ENCODE measurements at regions not wholly inside any gene's neighbourhood (a gene's known extent, or its start where the extent isn't known, plus 50 kb on each side); places are given as distances from the start of the nearest gene placed in this dataset.

- Histone ChIP-seq H4K91ac (ENCODE audit: low read depth, low read length) (no peak overlapping the region), H3K79me2 (ENCODE audit: control insufficient read depth, insufficient read depth, low read length, poor library complexity) (no peaks in the 10 kb centered on the region), H4K8ac (ENCODE audit: low read depth, low read length) (no peak overlapping the region), H3K9ac (ENCODE audit: low read length) (no peak overlapping the region), H3K14ac (ENCODE audit: low read length) (no peak overlapping the region), H2BK12ac (ENCODE audit: low read length) (no peak overlapping the region), H2AFZ (ENCODE audit: insufficient read depth, low read length, poor library complexity) (no peak overlapping the region), H3K4ac (ENCODE audit: low read depth, low read length) (no peak overlapping the region), H3K23ac (ENCODE audit: low read length) (no peak overlapping the region), H2BK5ac (ENCODE audit: low read depth, low read length, poor library complexity) (no peak overlapping the region), H3K4me2 (ENCODE audit: low read length) (no peak overlapping the region), H2AK5ac (ENCODE audit: low read length) (no peak overlapping the region), H3K27me3 (ENCODE audit: insufficient read depth, low read length) (no peaks in the 10 kb centered on the region), H3K18ac (ENCODE audit: low read length) (no peak overlapping the region), H3K4me1 (ENCODE audit: control insufficient read depth in 1 of 2, insufficient read depth in 2 of 2, low read length in 2 of 2) (no peaks in the 10 kb centered on the region), H3K36me3 (ENCODE audit: control insufficient read depth in 1 of 2, insufficient read depth in 2 of 2, low read length in 2 of 2) (no peaks in the 10 kb centered on the region), H2BK120ac (ENCODE audit: insufficient read depth, low read length, poor library complexity) (no peak overlapping the region), H3K79me1 (ENCODE audit: low read length) (no peaks in the 10 kb centered on the region), H4K12ac (ENCODE audit: low read depth, low read length) (no peak overlapping the region), H3K4me3 (ENCODE audit: low read depth, low read length) (no peak overlapping the region), H3K9me3 (ENCODE audit: insufficient read depth, low read depth, low read length) (peaks cover 4% of the 10 kb centered on the region), H3K27ac (ENCODE audit: low read depth, low read length) (no peak overlapping the region)
- whole genome bisulfite sequencing (ENCODE audit: extremely low coverage, insufficient coverage, insufficient read length), result no CpG with 5 or more reads among the region's 5 CpGs
- no peak for DNase-seq
Measured at GRCh38 chr14:98692832-98693231, 579.2 kb downstream of the BCL11B start.

GRCh38 chr14:98694541-98694940 lies 577.5 kb downstream of the BCL11B start:
- no peak overlapping the region for H4K8ac ChIP-seq (ENCODE audit: low read depth, low read length)

GRCh38 chr14:98695809-98696208 lies 576.2 kb downstream of the BCL11B start:
- H2BK120ac ChIP-seq (ENCODE audit: insufficient read depth, low read length, poor library complexity), result no peak overlapping the region
- no peak overlapping the region for H3K27ac ChIP-seq (ENCODE audit: low read depth, low read length)
- H3K9ac ChIP-seq (ENCODE audit: low read length), result no peak overlapping the region
- no peak overlapping the region for H3K18ac ChIP-seq (ENCODE audit: low read length)
- H3K4me3 ChIP-seq (ENCODE audit: low read depth, low read length), result no peak overlapping the region
- no peaks in the 10 kb centered on the region for H3K4me1 ChIP-seq (ENCODE audit: control insufficient read depth in 1 of 2, insufficient read depth in 2 of 2, low read length in 2 of 2)
- no peaks in the 10 kb centered on the region for H3K27me3 ChIP-seq (ENCODE audit: insufficient read depth, low read length)
- no peak overlapping the region for H3K14ac ChIP-seq (ENCODE audit: low read length)
- no peak overlapping the region for H3K23ac ChIP-seq (ENCODE audit: low read length)
- no peak overlapping the region for H4K91ac ChIP-seq (ENCODE audit: low read depth, low read length)
- no CpG with 5 or more reads among the region's 1 CpG for WGBS (ENCODE audit: extremely low coverage, insufficient coverage, insufficient read length)
- no peak overlapping the region for H4K8ac ChIP-seq (ENCODE audit: low read depth, low read length)
- no peaks in the 10 kb centered on the region for H3K36me3 ChIP-seq (ENCODE audit: control insufficient read depth in 1 of 2, insufficient read depth in 2 of 2, low read length in 2 of 2)
- H2AFZ ChIP-seq (ENCODE audit: insufficient read depth, low read length, poor library complexity), result no peak overlapping the region
- no peak overlapping the region for H2BK12ac ChIP-seq (ENCODE audit: low read length)
- H3K4me2 ChIP-seq (ENCODE audit: low read length), result no peak overlapping the region
- no peaks in the 10 kb centered on the region for H3K79me2 ChIP-seq (ENCODE audit: control insufficient read depth, insufficient read depth, low read length, poor library complexity)
- no peak overlapping the region for H3K4ac ChIP-seq (ENCODE audit: low read depth, low read length)
- no peaks in the 10 kb centered on the region for H3K79me1 ChIP-seq (ENCODE audit: low read length)
- peaks cover 4% of the 10 kb centered on the region for H3K9me3 ChIP-seq (ENCODE audit: insufficient read depth, low read depth, low read length)
- no peak overlapping the region for H4K12ac ChIP-seq (ENCODE audit: low read depth, low read length)
- no peak overlapping the region for H2AK5ac ChIP-seq (ENCODE audit: low read length)
- no peak overlapping the region for H2BK5ac ChIP-seq (ENCODE audit: low read depth, low read length, poor library complexity)
- no peak for DNase-seq

More at GRCh38 chr14:98694541-98694940, 577.5 kb downstream of the BCL11B start:
- Histone ChIP-seq H3K4me1 (ENCODE audit: control insufficient read depth in 1 of 2, insufficient read depth in 2 of 2, low read length in 2 of 2) (no peaks in the 10 kb centered on the region), H2AK5ac (ENCODE audit: low read length) (no peak overlapping the region), H3K79me2 (ENCODE audit: control insufficient read depth, insufficient read depth, low read length, poor library complexity) (no peaks in the 10 kb centered on the region), H3K18ac (ENCODE audit: low read length) (no peak overlapping the region), H3K36me3 (ENCODE audit: control insufficient read depth in 1 of 2, insufficient read depth in 2 of 2, low read length in 2 of 2) (no peaks in the 10 kb centered on the region), H3K14ac (ENCODE audit: low read length) (no peak overlapping the region), H3K27ac (ENCODE audit: low read depth, low read length) (no peak overlapping the region), H2BK12ac (ENCODE audit: low read length) (no peak overlapping the region), H3K23ac (ENCODE audit: low read length) (no peak overlapping the region), H2BK5ac (ENCODE audit: low read depth, low read length, poor library complexity) (no peak overlapping the region), H4K91ac (ENCODE audit: low read depth, low read length) (no peak overlapping the region), H4K12ac (ENCODE audit: low read depth, low read length) (no peak overlapping the region), H3K4me2 (ENCODE audit: low read length) (no peak overlapping the region), H2BK120ac (ENCODE audit: insufficient read depth, low read length, poor library complexity) (no peak overlapping the region), H3K4me3 (ENCODE audit: low read depth, low read length) (no peak overlapping the region), H3K79me1 (ENCODE audit: low read length) (no peaks in the 10 kb centered on the region), H3K9me3 (ENCODE audit: insufficient read depth, low read depth, low read length) (peaks cover 4% of the 10 kb centered on the region), H3K4ac (ENCODE audit: low read depth, low read length) (no peak overlapping the region), H2AFZ (ENCODE audit: insufficient read depth, low read length, poor library complexity) (no peak overlapping the region), H3K9ac (ENCODE audit: low read length) (no peak overlapping the region), H3K27me3 (ENCODE audit: insufficient read depth, low read length) (no peaks in the 10 kb centered on the region)
- DNase-seq, result no peak

- no peak overlapping the region for H3K18ac ChIP-seq (ENCODE audit: low read length)
- no peaks in the 10 kb centered on the region for H3K79me1 ChIP-seq (ENCODE audit: low read length)
- H3K27me3 ChIP-seq (ENCODE audit: insufficient read depth, low read length), result no peaks in the 10 kb centered on the region
- H3K4me1 ChIP-seq (ENCODE audit: control insufficient read depth in 1 of 2, insufficient read depth in 2 of 2, low read length in 2 of 2), result no peaks in the 10 kb centered on the region
- no peak overlapping the region for H3K4me2 ChIP-seq (ENCODE audit: low read length)
- H3K14ac ChIP-seq (ENCODE audit: low read length), result no peak overlapping the region
- DNase-seq, result no peak
- H4K8ac ChIP-seq (ENCODE audit: low read depth, low read length), result no peak overlapping the region
- H3K9ac ChIP-seq (ENCODE audit: low read length), result no peak overlapping the region
- no peak overlapping the region for H2AFZ ChIP-seq (ENCODE audit: insufficient read depth, low read length, poor library complexity)
- H2BK120ac ChIP-seq (ENCODE audit: insufficient read depth, low read length, poor library complexity), result no peak overlapping the region
- no peaks in the 10 kb centered on the region for H3K79me2 ChIP-seq (ENCODE audit: control insufficient read depth, insufficient read depth, low read length, poor library complexity)
- no peak overlapping the region for H2AK5ac ChIP-seq (ENCODE audit: low read length)
- no peak overlapping the region for H3K4ac ChIP-seq (ENCODE audit: low read depth, low read length)
- peaks cover 4% of the 10 kb centered on the region for H3K9me3 ChIP-seq (ENCODE audit: insufficient read depth, low read depth, low read length)
- H3K4me3 ChIP-seq (ENCODE audit: low read depth, low read length), result no peak overlapping the region
- H3K27ac ChIP-seq (ENCODE audit: low read depth, low read length), result no peak overlapping the region
- no peak overlapping the region for H2BK5ac ChIP-seq (ENCODE audit: low read depth, low read length, poor library complexity)
- WGBS (ENCODE audit: extremely low coverage, insufficient coverage, insufficient read length), result no CpG with 5 or more reads among the region's 3 CpGs
- H4K12ac ChIP-seq (ENCODE audit: low read depth, low read length), result no peak overlapping the region
- no peak overlapping the region for H3K23ac ChIP-seq (ENCODE audit: low read length)
- no peaks in the 10 kb centered on the region for H3K36me3 ChIP-seq (ENCODE audit: control insufficient read depth in 1 of 2, insufficient read depth in 2 of 2, low read length in 2 of 2)
- no peak overlapping the region for H4K91ac ChIP-seq (ENCODE audit: low read depth, low read length)
- no peak overlapping the region for H2BK12ac ChIP-seq (ENCODE audit: low read length)
Measured at GRCh38 chr14:98698341-98698740, 573.7 kb downstream of the BCL11B start.
